LNCaP clone FGC (cell line): ENCODE measurements at regions not wholly inside any gene's neighbourhood (a gene's known extent, or its start where the extent isn't known, plus 50 kb on each side); places are given as distances from the start of the nearest gene placed in this dataset.

Experiments
- DNase-seq: peaks from one replicate; pipeline ENCODE4 v3.0.0-alpha.2; 2011; ENCODE audit warnings: low read depth
- H3K4me3 ChIP-seq: 2 replicates; pipeline ENCODE4 v1.5.1; 2011; ENCODE audit warnings: mild to moderate bottlenecking, low read depth, low read length, control low read depth
- CTCF ChIP-seq: IDR thresholded peaks from 2 replicates; pipeline ENCODE4 v1.5.1; 2012; ENCODE audit warnings: mild to moderate bottlenecking; ENCODE audit not compliant: control insufficient read depth, insufficient read depth; ENCODE audit errors: extremely low read depth

- DNase-seq: no peak
- TF ChIP-seq CTCF: no peak
- H3K4me3 ChIP-seq: no peak overlapping the region
Measured at GRCh38 chr3:61311044-61311443, 59.8 kb upstream of the FHIT start.

GRCh38 chr3:61315871-61316270 is 64.6 kb upstream of the FHIT start:
- no peak for DNase-seq
- H3K4me3 ChIP-seq: no peak overlapping the region
- no peak for TF ChIP-seq CTCF

- TF ChIP-seq CTCF: no peak
Measured at GRCh38 chr3:61323094-61323493, 71.8 kb upstream of the FHIT start.

GRCh38 chr3:61331929-61332552 is 80.8 kb upstream of the FHIT start:
- TF ChIP-seq CTCF: no peak

More at GRCh38 chr3:61323094-61323493, 71.8 kb upstream of the FHIT start:
- no peak overlapping the region for H3K4me3 ChIP-seq
- DNase-seq: no peak

GRCh38 chr3:61333192-61333961 is 82.1 kb upstream of the FHIT start:
- DNase-seq: no peak
- no peak overlapping the region for H3K4me3 ChIP-seq
- no peak for TF ChIP-seq CTCF

More at GRCh38 chr3:61331929-61332552, 80.8 kb upstream of the FHIT start:
- H3K4me3 ChIP-seq: no peak overlapping the region
- no peak for DNase-seq

GRCh38 chr3:61334783-61335182 is 83.5 kb upstream of the FHIT start:
- H3K4me3 ChIP-seq: no peak overlapping the region
- no peak for DNase-seq
- no peak for TF ChIP-seq CTCF
